GM23338 (cell line): ENCODE measurements at regions not wholly inside any gene's neighbourhood (a gene's known extent, or its start where the extent isn't known, plus 50 kb on each side); places are given as distances from the start of the nearest gene placed in this dataset.

Source experiments
- CREB1 ChIP-seq: fragments of 250-450 bp; sonication (Bioruptor Pico); IDR thresholded peaks from 2 replicates; pipeline ENCODE4 v1.5.0; 2020; ENCODE audit warnings: low read depth, mild to moderate bottlenecking, moderate library complexity
- EZH2 ChIP-seq: fragments of 200-600 bp; sonication (generic); IDR thresholded peaks from one replicate; pipeline ENCODE4 v1.8.0; 2017; ENCODE audit warnings: antibody characterized with exemption, mild to moderate bottlenecking, low read depth; ENCODE audit not compliant: unreplicated experiment
- EZH2phosphoT487 ChIP-seq: fragments of 200-600 bp; sonication (generic); IDR thresholded peaks from one replicate; pipeline ENCODE4 v1.8.1; 2018; ENCODE audit warnings: antibody characterized with exemption; ENCODE audit not compliant: unreplicated experiment
- JUNB ChIP-seq: IDR thresholded peaks from one replicate; pipeline ENCODE4 v1.6.1; 2016; ENCODE audit warnings: antibody characterized with exemption; ENCODE audit not compliant: unreplicated experiment
- NANOG ChIP-seq: IDR thresholded peaks from 2 replicates; pipeline ENCODE4 v1.6.1; 2016; ENCODE audit warnings: antibody characterized with exemption, borderline replicate concordance
- POLR2AphosphoS5 ChIP-seq: IDR thresholded peaks from 2 replicates; pipeline ENCODE4 v1.6.1; 2016; ENCODE audit warnings: antibody characterized with exemption, low read depth
- STAT1 ChIP-seq: IDR thresholded peaks from one replicate; pipeline ENCODE4 v1.6.1; 2016; ENCODE audit warnings: antibody characterized with exemption; ENCODE audit not compliant: unreplicated experiment
- ZNF114 ChIP-seq: fragments of 250-450 bp; sonication (Bioruptor Pico); IDR thresholded peaks from 2 replicates; pipeline ENCODE4 v1.5.0; 2020; ENCODE audit warnings: mild to moderate bottlenecking, moderate library complexity
- ZNF331 ChIP-seq: fragments of 250-450 bp; sonication (Bioruptor Pico); IDR thresholded peaks from 2 replicates; pipeline ENCODE4 v1.5.0; 2020; ENCODE audit warnings: low read depth, mild to moderate bottlenecking, moderate library complexity
- TF ChIP-seq, protein P1 (sequence below): IDR thresholded peaks from one replicate; pipeline ENCODE4 v1.6.1; 2018; ENCODE audit warnings: antibody characterized with exemption; ENCODE audit not compliant: unreplicated experiment
- TF ChIP-seq, protein P2 (sequence below), 2 experiments: fragments of 200-600 bp in 1 of 2; sonication (generic) in 1 of 2; conservative IDR thresholded peaks; 2 replicates each; pipeline versions ENCODE4 v1.5.1 to v1.6.1; 2016 to 2017; ENCODE audit warnings: antibody characterized with exemption in 2 of 2, low read depth in 2 of 2, mild to moderate bottlenecking in 2 of 2, moderate library complexity in 1 of 2
- TF ChIP-seq, protein P3 (sequence below): IDR thresholded peaks from 2 replicates; pipeline ENCODE4 v1.6.1; 2016; ENCODE audit warnings: antibody characterized with exemption

DNA sequence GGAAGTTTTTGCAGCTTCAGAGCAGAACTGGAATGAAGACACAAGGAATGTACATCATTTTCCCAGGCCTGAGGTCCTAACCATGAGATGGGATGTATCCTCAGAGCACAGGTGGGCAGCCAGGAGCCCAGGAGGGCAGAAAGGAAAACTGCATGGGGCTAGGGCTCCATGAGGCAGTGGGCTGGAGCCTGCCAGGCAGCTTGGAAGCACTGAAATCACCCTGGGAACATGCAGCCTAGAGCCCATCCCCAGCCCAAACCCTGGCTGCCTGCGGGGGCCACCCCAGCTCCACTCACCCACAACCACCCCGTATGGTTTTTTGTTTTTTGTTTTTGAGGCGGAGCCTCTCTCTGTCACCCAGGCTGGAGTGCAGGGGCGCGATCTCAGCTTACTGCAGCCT, 86.2 kb upstream of the SIAH1 start:
- TF ChIP-seq, protein P1, sequence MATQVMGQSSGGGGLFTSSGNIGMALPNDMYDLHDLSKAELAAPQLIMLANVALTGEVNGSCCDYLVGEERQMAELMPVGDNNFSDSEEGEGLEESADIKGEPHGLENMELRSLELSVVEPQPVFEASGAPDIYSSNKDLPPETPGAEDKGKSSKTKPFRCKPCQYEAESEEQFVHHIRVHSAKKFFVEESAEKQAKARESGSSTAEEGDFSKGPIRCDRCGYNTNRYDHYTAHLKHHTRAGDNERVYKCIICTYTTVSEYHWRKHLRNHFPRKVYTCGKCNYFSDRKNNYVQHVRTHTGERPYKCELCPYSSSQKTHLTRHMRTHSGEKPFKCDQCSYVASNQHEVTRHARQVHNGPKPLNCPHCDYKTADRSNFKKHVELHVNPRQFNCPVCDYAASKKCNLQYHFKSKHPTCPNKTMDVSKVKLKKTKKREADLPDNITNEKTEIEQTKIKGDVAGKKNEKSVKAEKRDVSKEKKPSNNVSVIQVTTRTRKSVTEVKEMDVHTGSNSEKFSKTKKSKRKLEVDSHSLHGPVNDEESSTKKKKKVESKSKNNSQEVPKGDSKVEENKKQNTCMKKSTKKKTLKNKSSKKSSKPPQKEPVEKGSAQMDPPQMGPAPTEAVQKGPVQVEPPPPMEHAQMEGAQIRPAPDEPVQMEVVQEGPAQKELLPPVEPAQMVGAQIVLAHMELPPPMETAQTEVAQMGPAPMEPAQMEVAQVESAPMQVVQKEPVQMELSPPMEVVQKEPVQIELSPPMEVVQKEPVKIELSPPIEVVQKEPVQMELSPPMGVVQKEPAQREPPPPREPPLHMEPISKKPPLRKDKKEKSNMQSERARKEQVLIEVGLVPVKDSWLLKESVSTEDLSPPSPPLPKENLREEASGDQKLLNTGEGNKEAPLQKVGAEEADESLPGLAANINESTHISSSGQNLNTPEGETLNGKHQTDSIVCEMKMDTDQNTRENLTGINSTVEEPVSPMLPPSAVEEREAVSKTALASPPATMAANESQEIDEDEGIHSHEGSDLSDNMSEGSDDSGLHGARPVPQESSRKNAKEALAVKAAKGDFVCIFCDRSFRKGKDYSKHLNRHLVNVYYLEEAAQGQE: no peak
- TF ChIP-seq POLR2AphosphoS5 (no peak), JUNB (no peak), EZH2phosphoT487 (no peak), EZH2 (no peak), NANOG (no peak), CREB1 (no peak), ZNF114 (no peak), ZNF331 (CRISPR knock-in tag) (no peak), STAT1 (no peak)
- TF ChIP-seq, protein P2, sequence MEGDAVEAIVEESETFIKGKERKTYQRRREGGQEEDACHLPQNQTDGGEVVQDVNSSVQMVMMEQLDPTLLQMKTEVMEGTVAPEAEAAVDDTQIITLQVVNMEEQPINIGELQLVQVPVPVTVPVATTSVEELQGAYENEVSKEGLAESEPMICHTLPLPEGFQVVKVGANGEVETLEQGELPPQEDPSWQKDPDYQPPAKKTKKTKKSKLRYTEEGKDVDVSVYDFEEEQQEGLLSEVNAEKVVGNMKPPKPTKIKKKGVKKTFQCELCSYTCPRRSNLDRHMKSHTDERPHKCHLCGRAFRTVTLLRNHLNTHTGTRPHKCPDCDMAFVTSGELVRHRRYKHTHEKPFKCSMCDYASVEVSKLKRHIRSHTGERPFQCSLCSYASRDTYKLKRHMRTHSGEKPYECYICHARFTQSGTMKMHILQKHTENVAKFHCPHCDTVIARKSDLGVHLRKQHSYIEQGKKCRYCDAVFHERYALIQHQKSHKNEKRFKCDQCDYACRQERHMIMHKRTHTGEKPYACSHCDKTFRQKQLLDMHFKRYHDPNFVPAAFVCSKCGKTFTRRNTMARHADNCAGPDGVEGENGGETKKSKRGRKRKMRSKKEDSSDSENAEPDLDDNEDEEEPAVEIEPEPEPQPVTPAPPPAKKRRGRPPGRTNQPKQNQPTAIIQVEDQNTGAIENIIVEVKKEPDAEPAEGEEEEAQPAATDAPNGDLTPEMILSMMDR (conservative IDR thresholded peaks at IDR 0.05; ENCODE audit: low read depth in 2 of 2): no peak
- TF ChIP-seq, protein P3, sequence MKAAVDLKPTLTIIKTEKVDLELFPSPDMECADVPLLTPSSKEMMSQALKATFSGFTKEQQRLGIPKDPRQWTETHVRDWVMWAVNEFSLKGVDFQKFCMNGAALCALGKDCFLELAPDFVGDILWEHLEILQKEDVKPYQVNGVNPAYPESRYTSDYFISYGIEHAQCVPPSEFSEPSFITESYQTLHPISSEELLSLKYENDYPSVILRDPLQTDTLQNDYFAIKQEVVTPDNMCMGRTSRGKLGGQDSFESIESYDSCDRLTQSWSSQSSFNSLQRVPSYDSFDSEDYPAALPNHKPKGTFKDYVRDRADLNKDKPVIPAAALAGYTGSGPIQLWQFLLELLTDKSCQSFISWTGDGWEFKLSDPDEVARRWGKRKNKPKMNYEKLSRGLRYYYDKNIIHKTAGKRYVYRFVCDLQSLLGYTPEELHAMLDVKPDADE: no peak
